ENCODE measurements at regions not wholly inside any gene's neighbourhood (a gene's known extent, or its start where the extent isn't known, plus 50 kb on each side); places are given as distances from the start of the nearest gene placed in this dataset.

DNA sequence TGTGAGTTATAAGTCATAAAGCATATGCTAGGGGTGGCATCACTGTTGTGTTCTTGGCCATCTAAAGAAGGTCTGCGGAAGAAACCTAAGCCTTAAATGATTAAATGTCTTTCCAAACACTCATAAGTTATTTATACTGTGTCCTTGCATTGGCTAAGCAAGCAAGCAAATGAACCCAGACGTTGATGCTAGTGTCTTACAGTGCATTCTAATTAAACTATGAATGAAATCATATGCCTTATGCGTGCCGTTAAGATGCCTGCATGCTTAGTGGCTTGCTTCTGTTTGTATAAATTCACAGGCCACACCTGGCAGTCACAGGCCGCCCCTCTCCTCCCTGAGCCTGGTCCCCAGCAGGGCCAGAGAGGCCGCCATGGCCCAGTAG, 49.9 kb downstream of the RIN2 start:
- no peaks in the 10 kb centered on the region for H4K20me1 ChIP-seq (ENCODE audit: insufficient read depth, low read length)
- TF ChIP-seq, protein P1, sequence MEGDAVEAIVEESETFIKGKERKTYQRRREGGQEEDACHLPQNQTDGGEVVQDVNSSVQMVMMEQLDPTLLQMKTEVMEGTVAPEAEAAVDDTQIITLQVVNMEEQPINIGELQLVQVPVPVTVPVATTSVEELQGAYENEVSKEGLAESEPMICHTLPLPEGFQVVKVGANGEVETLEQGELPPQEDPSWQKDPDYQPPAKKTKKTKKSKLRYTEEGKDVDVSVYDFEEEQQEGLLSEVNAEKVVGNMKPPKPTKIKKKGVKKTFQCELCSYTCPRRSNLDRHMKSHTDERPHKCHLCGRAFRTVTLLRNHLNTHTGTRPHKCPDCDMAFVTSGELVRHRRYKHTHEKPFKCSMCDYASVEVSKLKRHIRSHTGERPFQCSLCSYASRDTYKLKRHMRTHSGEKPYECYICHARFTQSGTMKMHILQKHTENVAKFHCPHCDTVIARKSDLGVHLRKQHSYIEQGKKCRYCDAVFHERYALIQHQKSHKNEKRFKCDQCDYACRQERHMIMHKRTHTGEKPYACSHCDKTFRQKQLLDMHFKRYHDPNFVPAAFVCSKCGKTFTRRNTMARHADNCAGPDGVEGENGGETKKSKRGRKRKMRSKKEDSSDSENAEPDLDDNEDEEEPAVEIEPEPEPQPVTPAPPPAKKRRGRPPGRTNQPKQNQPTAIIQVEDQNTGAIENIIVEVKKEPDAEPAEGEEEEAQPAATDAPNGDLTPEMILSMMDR (IDR thresholded peaks at IDR 0.05; ENCODE audit: borderline replicate concordance, extremely low read depth, low read length, poor library complexity, severe bottlenecking), result no peak
- TF ChIP-seq EZH2 (IDR thresholded peaks at IDR 0.05; ENCODE audit: borderline replicate concordance, low read depth, low read length, severe bottlenecking), result no peak
- H3K4me2 ChIP-seq (ENCODE audit: insufficient read depth, low read length), result no peak overlapping the region
- H2AFZ ChIP-seq (ENCODE audit: low read depth, low read length), result no peak overlapping the region
- no peak overlapping the region for H3K9ac ChIP-seq (ENCODE audit: low read depth, low read length)
- no peaks in the 10 kb centered on the region for H3K79me2 ChIP-seq (ENCODE audit: insufficient read depth, low read length)
- H3K27ac ChIP-seq (ENCODE audit: low read length), result no peak overlapping the region
- ATAC-seq (ENCODE audit: insufficient read depth, low read depth) (no peak), DNase-seq (no peak)
- H3K4me1 ChIP-seq (ENCODE audit: insufficient read depth, low read length), result no peaks in the 10 kb centered on the region
- no peaks in the 10 kb centered on the region for H3K27me3 ChIP-seq (ENCODE audit: insufficient read depth, low read length, poor library complexity)
- no peak overlapping the region for H3K4me3 ChIP-seq (ENCODE audit: low read depth in 1 of 2, low read length in 2 of 2)
- H3K9me3 ChIP-seq (ENCODE audit: insufficient read depth, low read length, severe bottlenecking), result no peaks in the 10 kb centered on the region
- no peaks in the 10 kb centered on the region for H3K36me3 ChIP-seq (ENCODE audit: insufficient read depth, low read length)

DNA sequence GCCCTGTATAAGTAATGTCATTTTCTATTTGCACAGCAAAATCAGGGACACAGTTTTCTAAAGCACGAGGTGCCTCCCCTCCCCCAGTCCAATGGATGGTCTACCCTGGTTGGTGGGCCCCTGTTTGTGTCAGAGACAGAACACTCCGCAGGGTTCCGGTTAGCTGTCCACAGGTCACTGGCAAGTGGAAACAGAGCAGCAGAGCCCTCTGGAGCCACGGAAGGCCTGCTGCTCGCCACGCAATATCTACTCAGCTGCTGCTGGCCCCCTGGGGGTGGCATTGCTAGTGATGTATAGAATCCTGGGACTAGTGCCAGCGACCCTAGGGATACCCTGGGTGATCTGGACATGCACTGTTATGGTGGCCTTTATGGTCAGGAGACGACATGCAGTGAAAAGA, 50.4 kb downstream of the RIN2 start:
- Histone ChIP-seq H2AFZ (ENCODE audit: low read depth, low read length) (no peak overlapping the region), H4K20me1 (ENCODE audit: insufficient read depth, low read length) (no peaks in the 10 kb centered on the region), H3K4me2 (ENCODE audit: insufficient read depth, low read length) (no peak overlapping the region), H3K36me3 (ENCODE audit: insufficient read depth, low read length) (no peaks in the 10 kb centered on the region), H3K4me3 (ENCODE audit: low read depth in 1 of 2, low read length in 2 of 2) (no peak overlapping the region), H3K4me1 (ENCODE audit: insufficient read depth, low read length) (no peaks in the 10 kb centered on the region), H3K9ac (ENCODE audit: low read depth, low read length) (no peak overlapping the region), H3K79me2 (ENCODE audit: insufficient read depth, low read length) (no peaks in the 10 kb centered on the region), H3K27ac (ENCODE audit: low read length) (no peak overlapping the region), H3K9me3 (ENCODE audit: insufficient read depth, low read length, severe bottlenecking) (no peaks in the 10 kb centered on the region), H3K27me3 (ENCODE audit: insufficient read depth, low read length, poor library complexity) (no peaks in the 10 kb centered on the region)
- no peak for TF ChIP-seq EZH2 (IDR thresholded peaks at IDR 0.05; ENCODE audit: borderline replicate concordance, low read depth, low read length, severe bottlenecking)
- TF ChIP-seq, protein P1 (IDR thresholded peaks at IDR 0.05; ENCODE audit: borderline replicate concordance, extremely low read depth, low read length, poor library complexity, severe bottlenecking), result no peak
- DNase-seq, result no peak
- ATAC-seq (ENCODE audit: insufficient read depth, low read depth), result no peak

DNA sequence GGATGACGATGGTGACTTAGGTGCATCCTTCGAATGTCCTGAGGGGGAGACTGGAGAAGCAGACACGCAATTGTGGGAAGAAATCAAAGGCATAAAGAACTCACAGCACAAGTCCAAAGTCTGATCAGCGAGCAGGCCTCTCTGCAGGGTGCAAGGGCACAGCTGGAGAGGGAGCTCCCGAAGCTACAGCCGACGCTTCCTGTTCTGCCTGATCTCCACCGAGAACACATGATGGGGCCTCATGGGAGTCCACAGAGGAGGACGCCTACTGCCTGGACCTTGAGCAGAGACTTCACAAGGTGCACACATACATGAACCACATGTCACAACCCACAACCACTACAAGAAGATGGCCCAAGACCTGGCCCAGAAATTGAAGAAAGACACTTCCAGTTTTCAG, 51.4 kb downstream of the RIN2 start:
- no peaks in the 10 kb centered on the region for H3K9me3 ChIP-seq (ENCODE audit: insufficient read depth, low read length, severe bottlenecking)
- H4K20me1 ChIP-seq (ENCODE audit: insufficient read depth, low read length), result no peaks in the 10 kb centered on the region
- DNase-seq, result no peak
- no peak overlapping the region for H3K27ac ChIP-seq (ENCODE audit: low read length)
- TF ChIP-seq, protein P1 (IDR thresholded peaks at IDR 0.05; ENCODE audit: borderline replicate concordance, extremely low read depth, low read length, poor library complexity, severe bottlenecking), result no peak
- TF ChIP-seq EZH2 (IDR thresholded peaks at IDR 0.05; ENCODE audit: borderline replicate concordance, low read depth, low read length, severe bottlenecking), result no peak
- H2AFZ ChIP-seq (ENCODE audit: low read depth, low read length), result no peak overlapping the region
- no peaks in the 10 kb centered on the region for H3K79me2 ChIP-seq (ENCODE audit: insufficient read depth, low read length)
- no peaks in the 10 kb centered on the region for H3K36me3 ChIP-seq (ENCODE audit: insufficient read depth, low read length)
- no peaks in the 10 kb centered on the region for H3K4me1 ChIP-seq (ENCODE audit: insufficient read depth, low read length)
- no peak overlapping the region for H3K4me3 ChIP-seq (ENCODE audit: low read depth in 1 of 2, low read length in 2 of 2)
- H3K9ac ChIP-seq (ENCODE audit: low read depth, low read length), result no peak overlapping the region
- H3K27me3 ChIP-seq (ENCODE audit: insufficient read depth, low read length, poor library complexity), result no peaks in the 10 kb centered on the region
- ATAC-seq (ENCODE audit: insufficient read depth, low read depth), result no peak
- no peak overlapping the region for H3K4me2 ChIP-seq (ENCODE audit: insufficient read depth, low read length)

DNA sequence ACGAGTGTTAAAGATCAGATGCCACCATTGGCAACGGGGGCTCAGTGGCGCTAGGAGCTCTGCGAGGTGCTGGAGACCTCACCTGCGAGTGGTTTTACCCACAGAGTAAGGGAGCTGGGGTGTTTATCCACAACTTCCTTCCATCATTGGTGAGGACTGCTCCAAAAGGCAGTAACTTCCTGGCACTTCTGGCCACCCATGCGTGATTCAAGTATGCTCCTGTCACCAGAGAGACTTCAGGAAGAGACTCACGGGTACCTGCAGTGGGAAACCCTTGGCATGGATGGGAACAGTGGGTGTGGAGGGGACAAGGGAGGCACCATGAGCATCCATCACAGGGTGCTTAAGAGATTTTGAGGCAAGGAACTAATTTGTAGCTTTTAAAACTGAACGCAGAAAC, 53.2 kb downstream of the RIN2 start:
- no peak overlapping the region for H3K9ac ChIP-seq (ENCODE audit: low read depth, low read length)
- H3K36me3 ChIP-seq (ENCODE audit: insufficient read depth, low read length), result no peaks in the 10 kb centered on the region
- no peak overlapping the region for H3K4me3 ChIP-seq (ENCODE audit: low read depth in 1 of 2, low read length in 2 of 2)
- no peak overlapping the region for H2AFZ ChIP-seq (ENCODE audit: low read depth, low read length)
- no peaks in the 10 kb centered on the region for H3K4me1 ChIP-seq (ENCODE audit: insufficient read depth, low read length)
- no peak overlapping the region for H3K4me2 ChIP-seq (ENCODE audit: insufficient read depth, low read length)
- no peak overlapping the region for H3K27ac ChIP-seq (ENCODE audit: low read length)
- DNase-seq (no peak), ATAC-seq (ENCODE audit: insufficient read depth, low read depth) (no peak)
- H3K27me3 ChIP-seq (ENCODE audit: insufficient read depth, low read length, poor library complexity), result peaks cover 5% of the 10 kb centered on the region
- H3K79me2 ChIP-seq (ENCODE audit: insufficient read depth, low read length), result no peaks in the 10 kb centered on the region
- TF ChIP-seq EZH2 (IDR thresholded peaks at IDR 0.05; ENCODE audit: borderline replicate concordance, low read depth, low read length, severe bottlenecking), result no peak
- TF ChIP-seq, protein P1 (IDR thresholded peaks at IDR 0.05; ENCODE audit: borderline replicate concordance, extremely low read depth, low read length, poor library complexity, severe bottlenecking), result no peak
- H4K20me1 ChIP-seq (ENCODE audit: insufficient read depth, low read length), result no peaks in the 10 kb centered on the region
- no peaks in the 10 kb centered on the region for H3K9me3 ChIP-seq (ENCODE audit: insufficient read depth, low read length, severe bottlenecking)

Data from DND-41 (cell line).